ENCODE measurements at regions not wholly inside any gene's neighbourhood (a gene's known extent, or its start where the extent isn't known, plus 50 kb on each side); places are given as distances from the start of the nearest gene placed in this dataset.
"Not testable (repeated sequence)": the region's sequence is repeated elsewhere in the genome, so short reads cannot be mapped to it uniquely, and the experiment has no call there.

DNA sequence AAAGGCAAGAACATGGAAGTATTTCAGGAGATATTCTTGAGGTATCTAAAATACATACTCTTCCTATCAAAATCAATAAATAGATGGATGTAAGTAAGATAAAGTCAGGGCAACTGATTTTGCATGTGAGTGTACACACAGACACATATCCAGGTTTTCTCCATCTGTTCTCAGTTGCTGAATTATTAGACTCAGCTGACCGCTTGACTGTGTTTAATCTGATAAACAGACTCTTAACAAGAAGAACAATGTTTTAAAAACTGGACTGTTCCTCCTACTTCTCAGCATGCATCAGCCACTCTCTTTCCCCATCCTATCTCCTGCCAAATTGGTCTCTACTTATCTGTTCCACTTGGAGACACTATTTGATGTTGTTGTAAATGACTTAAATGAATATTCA is 73.5 kb downstream of the GOLGA8G start:
- H3K36me3 ChIP-seq: no peaks in the 10 kb centered on the region
- no peaks in the 10 kb centered on the region for H3K4me1 ChIP-seq
- no peak for DNase-seq (ENCODE audit: low spot score in 2 of 2)
- H3K4me3 ChIP-seq: no peak overlapping the region
- no peaks in the 10 kb centered on the region for H3K27me3 ChIP-seq
- TF ChIP-seq, protein P1, sequence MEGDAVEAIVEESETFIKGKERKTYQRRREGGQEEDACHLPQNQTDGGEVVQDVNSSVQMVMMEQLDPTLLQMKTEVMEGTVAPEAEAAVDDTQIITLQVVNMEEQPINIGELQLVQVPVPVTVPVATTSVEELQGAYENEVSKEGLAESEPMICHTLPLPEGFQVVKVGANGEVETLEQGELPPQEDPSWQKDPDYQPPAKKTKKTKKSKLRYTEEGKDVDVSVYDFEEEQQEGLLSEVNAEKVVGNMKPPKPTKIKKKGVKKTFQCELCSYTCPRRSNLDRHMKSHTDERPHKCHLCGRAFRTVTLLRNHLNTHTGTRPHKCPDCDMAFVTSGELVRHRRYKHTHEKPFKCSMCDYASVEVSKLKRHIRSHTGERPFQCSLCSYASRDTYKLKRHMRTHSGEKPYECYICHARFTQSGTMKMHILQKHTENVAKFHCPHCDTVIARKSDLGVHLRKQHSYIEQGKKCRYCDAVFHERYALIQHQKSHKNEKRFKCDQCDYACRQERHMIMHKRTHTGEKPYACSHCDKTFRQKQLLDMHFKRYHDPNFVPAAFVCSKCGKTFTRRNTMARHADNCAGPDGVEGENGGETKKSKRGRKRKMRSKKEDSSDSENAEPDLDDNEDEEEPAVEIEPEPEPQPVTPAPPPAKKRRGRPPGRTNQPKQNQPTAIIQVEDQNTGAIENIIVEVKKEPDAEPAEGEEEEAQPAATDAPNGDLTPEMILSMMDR (IDR thresholded peaks at IDR 0.05): no peak
- intact Hi-C loops (cut with DNase I): no loop called here
- no peaks in the 10 kb centered on the region for H3K9me3 ChIP-seq
- H3K27ac ChIP-seq: no peak overlapping the region

DNA sequence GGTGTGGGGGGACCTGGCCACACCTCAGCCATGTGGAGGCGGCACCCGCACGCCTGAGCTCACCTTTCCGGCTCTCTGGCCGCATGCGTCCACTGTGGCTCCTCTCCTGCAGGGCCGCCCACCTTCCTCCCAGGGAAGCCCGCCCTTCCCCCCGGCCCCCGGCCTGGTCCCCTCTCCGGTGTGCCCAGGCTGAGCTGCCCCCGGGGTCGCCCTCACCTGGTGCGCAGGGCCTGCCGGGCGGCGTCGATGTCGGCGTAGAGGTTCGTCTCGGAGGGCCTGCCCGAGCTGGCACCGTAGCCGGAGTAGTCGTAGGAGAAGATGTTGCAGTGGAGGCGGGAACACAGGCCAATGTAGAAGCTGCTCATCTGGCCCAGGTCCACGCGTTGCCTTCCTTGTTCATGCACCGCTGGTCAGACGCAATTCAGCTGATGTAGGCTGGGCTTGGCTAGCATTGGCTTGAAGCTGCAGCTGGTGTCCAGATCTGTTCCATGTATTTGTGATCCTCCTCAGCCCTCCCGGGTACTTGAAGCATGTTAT is 75.3 kb downstream of the GOLGA8G start:
- H3K4me3 ChIP-seq; intact Hi-C loops (cut with DNase I); H3K27ac ChIP-seq; H3K36me3 ChIP-seq; DNase-seq (ENCODE audit: low spot score in 2 of 2); H3K9me3 ChIP-seq; H3K4me1 ChIP-seq; H3K27me3 ChIP-seq: not testable (repeated sequence)

DNA sequence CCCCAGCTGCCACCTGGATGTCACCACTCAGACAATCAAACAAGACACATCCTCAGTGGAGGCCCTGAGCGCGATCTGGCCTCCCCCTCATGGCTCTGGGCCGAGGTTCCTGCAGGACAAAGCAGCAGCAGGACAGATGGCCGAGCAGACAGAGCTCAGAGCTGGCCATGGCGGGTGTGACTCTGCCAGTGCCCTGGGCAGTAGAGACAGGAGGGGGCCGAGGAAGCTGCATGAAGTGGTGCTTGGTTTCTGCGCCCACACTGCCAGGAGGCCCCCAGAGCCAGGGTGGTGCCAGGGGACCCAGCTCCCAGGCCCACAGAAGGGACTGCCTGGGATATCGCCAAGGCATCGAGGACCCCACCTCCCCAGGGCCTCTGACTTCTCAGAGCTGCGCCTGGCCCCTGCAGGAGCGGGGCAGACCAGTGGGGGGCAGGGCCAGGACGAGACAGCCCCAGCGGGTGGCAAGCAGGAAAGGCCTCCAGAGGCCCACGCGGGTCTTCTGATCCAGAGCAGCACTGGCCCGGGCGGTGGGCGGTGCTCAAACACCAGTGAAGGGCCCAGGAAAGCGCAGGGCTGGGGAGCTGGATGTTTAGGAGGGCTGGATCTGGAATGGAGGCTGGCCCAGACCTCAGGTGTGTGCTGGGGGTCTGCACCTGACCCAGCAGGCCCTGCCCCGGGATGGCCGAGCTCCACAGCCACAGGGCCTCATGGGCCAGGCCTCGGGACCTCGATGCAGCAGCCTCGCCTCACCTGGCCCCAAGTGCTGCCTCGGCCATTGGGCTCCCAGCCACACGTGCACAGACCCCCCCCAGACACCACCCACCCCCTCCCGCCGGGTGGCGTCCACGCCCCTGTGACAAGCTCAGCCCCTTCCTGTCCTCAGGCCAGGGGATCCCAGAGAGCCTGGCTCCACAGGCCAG is 76.0 kb downstream of the GOLGA8G start:
- Histone ChIP-seq H3K4me1 (no peaks in the 10 kb centered on the region), H3K4me3 (no peak overlapping the region), H3K36me3 (no peaks in the 10 kb centered on the region), H3K27ac (no peak overlapping the region), H3K9me3 (no peaks in the 10 kb centered on the region), H3K27me3 (no peaks in the 10 kb centered on the region)
- TF ChIP-seq, protein P1 (IDR thresholded peaks at IDR 0.05): no peak
- DNase-seq (ENCODE audit: low spot score in 2 of 2): peak in 1 of 2 donors; percentile 64
- intact Hi-C loops (cut with DNase I): no loop called here

DNA sequence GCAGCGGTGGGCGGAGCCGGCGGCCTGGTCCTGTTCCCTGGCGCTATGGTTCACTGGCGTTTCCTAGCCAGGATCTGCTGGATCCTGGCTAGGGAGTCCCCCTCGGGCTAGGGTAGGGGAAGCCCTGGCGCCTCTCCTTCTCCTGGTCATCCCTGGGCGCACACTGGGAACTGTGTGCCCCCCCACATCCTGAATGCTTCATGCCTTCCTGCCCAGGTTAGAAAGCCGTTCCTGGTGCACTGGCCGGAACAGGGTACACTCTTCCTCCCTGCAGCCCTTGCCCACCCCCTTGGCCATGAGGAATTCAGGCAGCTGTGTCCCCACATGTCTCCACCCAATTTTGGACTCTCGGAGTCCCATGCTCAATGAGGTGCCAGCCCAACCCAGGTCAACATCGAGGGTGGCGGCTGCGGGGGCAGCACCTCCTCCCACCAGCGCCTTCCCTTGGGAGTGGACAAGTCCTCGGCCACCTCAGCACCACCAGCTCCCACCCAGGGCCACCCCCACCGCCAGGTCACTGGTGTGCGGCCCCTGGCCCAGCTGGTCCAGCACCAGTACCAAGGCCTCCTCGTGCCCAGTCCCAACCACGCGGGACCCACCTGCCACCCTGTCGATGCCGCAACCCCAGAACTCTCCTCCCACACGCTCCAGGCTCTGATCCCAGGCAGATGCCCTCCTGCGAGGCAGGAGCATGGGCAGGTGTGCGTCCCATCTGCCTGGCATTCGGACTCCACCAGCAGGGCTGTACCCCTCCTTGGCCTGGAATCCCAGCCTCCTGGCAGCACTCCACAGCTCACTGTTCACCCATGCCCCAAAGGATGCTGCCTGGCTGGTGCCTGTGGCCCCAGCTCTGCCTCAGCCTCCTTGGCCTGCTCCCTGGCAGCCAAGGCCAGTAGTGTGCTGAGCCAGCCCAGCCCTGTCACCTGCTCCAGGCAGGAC is 77.0 kb downstream of the GOLGA8G start:
- H3K27ac ChIP-seq; H3K4me3 ChIP-seq; intact Hi-C loops (cut with DNase I); H3K36me3 ChIP-seq; H3K27me3 ChIP-seq; H3K4me1 ChIP-seq; H3K9me3 ChIP-seq: not testable (repeated sequence)
- DNase-seq (ENCODE audit: low spot score in 2 of 2): peak in 1 of 2 donors; percentile 8

DNA sequence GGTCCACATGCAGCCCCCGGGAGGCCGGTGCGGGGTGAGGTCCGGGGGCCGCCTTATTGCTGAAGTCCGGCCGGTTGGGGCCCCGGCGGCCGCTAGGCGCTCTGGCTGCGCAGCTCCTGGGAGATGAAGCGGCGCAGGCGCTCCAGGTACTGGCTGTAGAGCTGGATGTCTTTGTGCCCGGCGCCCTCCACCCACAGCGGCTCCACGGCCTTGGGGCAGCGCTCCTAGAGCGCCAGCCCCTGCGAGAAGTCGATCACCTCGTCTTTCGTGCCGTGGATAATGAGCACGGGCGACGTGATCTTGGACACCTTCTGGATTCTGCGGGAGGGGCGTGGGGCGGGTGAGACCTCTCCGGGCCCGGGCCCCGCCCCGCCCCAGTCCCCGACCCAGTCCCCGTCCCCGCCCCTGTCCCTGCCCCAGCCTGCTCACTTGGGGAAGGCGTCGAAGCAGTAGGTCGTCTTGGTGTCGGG is 76.3 kb downstream of the GOLGA8F start:
- H3K4me1 ChIP-seq; H3K27me3 ChIP-seq; H3K27ac ChIP-seq; DNase-seq (ENCODE audit: low spot score in 2 of 2); H3K36me3 ChIP-seq; H3K9me3 ChIP-seq; intact Hi-C loops (cut with DNase I): not testable (repeated sequence)
- H3K4me3 ChIP-seq: peak overlapping the region; percentile 10 to 53

Measured in ascending aorta (tissue), 2 donors.